ENCODE measurements at regions not wholly inside any gene's neighbourhood (a gene's known extent, or its start where the extent isn't known, plus 50 kb on each side); places are given as distances from the start of the nearest gene placed in this dataset.

DNA sequence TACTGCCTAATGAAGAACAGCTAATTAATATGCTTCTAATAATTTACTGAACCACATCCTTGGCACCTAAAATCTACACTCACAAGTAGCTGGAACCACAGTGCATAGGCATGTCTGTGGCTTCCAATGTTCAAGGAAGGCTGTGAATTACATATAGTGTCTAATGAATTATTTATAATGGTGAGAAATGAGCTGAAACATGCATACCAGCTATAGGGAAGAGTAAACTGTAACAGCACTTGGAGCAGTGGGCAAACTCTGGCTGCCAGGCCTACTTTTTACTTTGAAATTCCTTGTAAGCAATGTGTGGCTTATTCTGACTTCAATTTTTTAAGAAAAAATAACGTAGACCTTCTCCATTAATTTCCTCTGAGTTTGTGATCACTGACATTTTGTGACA is 953.2 kb upstream of the CDH8 start:
- TF ChIP-seq, protein P1, sequence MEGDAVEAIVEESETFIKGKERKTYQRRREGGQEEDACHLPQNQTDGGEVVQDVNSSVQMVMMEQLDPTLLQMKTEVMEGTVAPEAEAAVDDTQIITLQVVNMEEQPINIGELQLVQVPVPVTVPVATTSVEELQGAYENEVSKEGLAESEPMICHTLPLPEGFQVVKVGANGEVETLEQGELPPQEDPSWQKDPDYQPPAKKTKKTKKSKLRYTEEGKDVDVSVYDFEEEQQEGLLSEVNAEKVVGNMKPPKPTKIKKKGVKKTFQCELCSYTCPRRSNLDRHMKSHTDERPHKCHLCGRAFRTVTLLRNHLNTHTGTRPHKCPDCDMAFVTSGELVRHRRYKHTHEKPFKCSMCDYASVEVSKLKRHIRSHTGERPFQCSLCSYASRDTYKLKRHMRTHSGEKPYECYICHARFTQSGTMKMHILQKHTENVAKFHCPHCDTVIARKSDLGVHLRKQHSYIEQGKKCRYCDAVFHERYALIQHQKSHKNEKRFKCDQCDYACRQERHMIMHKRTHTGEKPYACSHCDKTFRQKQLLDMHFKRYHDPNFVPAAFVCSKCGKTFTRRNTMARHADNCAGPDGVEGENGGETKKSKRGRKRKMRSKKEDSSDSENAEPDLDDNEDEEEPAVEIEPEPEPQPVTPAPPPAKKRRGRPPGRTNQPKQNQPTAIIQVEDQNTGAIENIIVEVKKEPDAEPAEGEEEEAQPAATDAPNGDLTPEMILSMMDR (IDR thresholded peaks at IDR 0.05) = no peak
- no peak for TF ChIP-seq POLR2A (IDR thresholded peaks at IDR 0.05)

Measured in testis (tissue), 2 donors.